HG03342 (cell line): ENCODE measurements at regions not wholly inside any gene's neighbourhood (a gene's known extent, or its start where the extent isn't known, plus 50 kb on each side); places are given as distances from the start of the nearest gene placed in this dataset.
A peak's percentile ranks its signal among the peaks of the same experiment; 100 is the strongest.

Experiments used
- ATAC-seq: cut with Tn5 transposase; IDR thresholded peaks from one replicate; pipeline ENCODE4 v1.9.1; 2021; ENCODE audit warnings: mild to moderate bottlenecking, moderate library complexity; ENCODE audit not compliant: unreplicated experiment

- no peak for ATAC-seq
Measured at GRCh38 chr2:164306872-164307271, 314.4 kb downstream of the GRB14 start.

- ATAC-seq: no peak
Measured at GRCh38 chr2:164302786-164303185, 318.5 kb downstream of the GRB14 start.

DNA sequence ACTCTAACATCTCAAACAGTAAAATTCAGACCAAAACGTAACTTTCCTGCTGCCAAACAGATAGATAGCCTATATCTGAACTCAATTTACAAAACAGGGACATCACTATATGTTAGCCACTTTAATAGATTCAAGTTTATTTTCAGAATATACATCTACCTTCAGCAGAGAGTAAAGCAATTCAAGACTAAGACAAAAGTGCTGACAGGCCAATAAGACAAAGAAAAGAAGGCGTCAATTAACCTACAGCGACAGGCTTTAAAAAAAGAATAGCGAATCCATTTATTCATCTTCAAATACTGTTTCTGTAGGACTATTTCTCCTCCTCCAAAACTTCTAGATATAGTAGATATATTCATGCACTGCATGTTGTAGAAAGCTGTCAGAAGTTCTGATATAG is 333.0 kb downstream of the GRB14 start:
- no peak for ATAC-seq

DNA sequence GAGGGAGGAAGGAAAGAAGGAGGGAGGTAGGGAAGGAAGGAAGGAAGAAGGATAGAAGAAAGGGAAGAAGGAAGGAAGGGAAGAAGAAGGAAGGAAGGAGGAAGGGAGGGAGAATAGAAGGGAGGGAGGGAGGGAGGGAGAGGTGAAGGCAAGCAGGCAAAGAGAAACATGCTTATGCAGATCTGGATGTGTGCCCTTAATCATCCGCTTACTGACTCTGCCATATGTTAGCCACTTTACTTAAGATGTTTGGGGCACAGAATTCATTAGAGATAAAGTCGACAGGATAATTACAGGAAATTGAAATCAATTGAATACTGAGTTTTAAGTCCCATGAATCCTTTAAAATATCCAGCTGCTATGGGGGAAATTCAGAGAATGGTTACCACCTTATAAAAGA is 334.2 kb downstream of the GRB14 start:
- no peak for ATAC-seq

DNA sequence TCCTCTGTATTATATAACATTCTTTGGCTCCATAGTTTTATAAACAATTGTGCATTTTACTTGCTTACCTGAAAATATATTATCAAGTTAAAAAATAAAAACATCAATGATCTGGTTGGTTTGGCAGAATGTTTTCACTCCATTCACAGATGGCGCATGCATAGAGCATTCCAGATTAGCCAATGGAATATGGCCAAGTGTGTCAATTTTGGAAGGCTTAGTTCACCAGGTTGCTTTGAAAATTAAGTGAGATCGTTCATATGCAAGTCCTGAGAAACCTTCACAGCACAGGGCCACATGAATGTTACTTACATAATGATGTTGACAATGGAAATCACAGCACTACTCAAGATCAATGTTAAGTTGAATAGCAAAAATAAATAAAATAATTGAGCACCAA is 335.7 kb downstream of the GRB14 start:
- no peak for ATAC-seq

- ATAC-seq: no peak
Measured at GRCh38 chr2:164281896-164282295, 339.4 kb downstream of the GRB14 start.

DNA sequence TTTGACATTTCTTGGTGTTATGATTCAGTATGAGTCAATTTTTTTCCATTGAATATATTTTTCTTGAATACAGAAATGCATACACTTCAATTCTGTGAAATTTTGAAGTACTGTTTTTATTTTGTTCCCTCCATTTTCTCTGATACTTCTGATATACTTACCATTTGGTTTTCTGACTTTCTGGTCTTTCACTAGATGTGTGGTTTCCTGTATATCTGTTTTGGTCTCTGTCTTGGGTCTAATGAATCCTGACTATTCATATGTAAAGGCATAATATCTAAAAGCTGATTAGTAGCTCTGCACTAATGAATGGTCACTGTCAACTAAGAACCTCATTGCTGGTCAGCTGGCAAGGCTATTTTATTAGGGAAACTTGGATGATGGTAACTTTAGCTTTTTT is 345.6 kb downstream of the GRB14 start:
- no peak for ATAC-seq

DNA sequence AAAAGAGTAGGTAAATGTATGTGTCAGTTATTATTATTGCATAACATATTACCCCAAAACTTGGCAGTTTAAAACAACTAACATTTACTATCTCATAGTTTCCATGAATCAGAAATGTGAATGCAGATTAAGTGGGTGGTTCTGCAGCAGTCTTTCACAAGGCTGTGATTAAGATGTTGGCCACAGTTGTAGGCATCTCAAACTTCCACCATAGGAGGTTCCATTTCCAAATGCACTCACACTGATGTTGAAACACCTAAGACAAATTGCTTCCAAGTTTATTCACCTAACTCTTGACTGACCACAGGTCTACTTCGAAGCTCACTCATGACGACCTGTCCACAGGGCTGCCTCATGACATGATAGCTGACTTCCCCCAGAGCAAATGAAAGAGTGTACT is 360.8 kb downstream of the GRB14 start:
- no peak for ATAC-seq

DNA sequence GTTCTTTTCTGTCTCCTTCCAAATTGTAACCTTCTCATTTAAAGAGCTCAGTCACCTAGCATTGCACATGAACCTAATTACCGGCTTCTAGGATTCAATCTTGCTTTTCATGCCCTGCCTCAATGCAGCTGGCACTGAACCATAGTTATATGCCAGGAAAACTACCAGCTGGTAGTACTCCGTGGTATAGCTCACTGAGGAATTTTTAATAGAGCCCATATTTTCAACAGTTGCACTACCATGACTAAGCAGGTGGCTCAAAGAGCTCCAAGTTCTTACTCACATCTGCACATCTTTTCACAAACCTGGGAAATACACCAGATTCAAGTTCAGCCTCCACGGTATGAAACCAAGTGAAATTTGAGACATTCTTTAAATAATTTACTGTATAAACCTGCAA is 363.5 kb downstream of the GRB14 start:
- no peak for ATAC-seq

GRCh38 chr2:164252568-164253287 is 368.6 kb downstream of the GRB14 start:
- peak; percentile 86 for ATAC-seq

- no peak for ATAC-seq
Measured at GRCh38 chr2:164243315-164243714, 378.0 kb downstream of the GRB14 start.

DNA sequence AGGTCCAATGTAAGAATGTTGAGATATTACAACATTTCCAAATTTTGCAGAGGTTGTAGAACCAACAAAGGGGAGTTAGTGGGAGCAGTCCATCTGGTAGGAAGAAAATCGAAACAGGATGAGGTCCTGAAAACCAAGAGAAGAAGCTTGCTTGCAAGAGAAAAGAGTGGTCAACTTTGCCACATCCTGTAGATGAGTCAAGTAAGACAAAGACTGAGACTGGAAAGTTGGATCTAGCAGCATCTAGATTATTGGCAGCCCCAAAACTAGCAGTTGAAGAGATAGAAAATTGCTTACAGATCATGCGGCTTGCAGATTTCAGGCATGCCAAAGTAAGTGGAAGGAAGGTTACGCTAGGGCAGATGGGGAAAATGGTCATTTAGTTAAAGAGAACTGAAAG is 378.9 kb downstream of the GRB14 start:
- no peak for ATAC-seq

GRCh38 chr2:164234074-164234473 is 387.2 kb downstream of the GRB14 start:
- ATAC-seq: no peak

DNA sequence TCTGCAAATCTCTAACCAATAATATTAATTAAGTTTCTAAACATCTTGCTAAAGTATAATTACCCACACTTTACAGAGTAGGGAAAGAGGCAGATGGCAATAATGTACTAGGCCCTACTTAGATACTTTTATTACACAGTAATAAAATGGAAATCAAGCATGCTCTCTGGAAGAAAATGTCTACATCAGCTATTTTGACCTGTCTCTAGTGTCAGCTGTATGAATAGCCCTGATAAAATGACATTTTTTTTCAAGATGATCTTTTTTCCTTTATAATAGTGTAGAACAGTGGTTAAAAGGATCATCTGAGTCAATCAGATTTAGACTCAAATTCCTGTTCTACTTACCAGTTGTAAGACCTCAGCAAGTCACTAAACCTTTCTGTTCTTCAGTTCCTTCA is 397.3 kb downstream of the GRB14 start:
- ATAC-seq: no peak

GRCh38 chr2:164221473-164221872 is 399.8 kb downstream of the GRB14 start:
- no peak for ATAC-seq

DNA sequence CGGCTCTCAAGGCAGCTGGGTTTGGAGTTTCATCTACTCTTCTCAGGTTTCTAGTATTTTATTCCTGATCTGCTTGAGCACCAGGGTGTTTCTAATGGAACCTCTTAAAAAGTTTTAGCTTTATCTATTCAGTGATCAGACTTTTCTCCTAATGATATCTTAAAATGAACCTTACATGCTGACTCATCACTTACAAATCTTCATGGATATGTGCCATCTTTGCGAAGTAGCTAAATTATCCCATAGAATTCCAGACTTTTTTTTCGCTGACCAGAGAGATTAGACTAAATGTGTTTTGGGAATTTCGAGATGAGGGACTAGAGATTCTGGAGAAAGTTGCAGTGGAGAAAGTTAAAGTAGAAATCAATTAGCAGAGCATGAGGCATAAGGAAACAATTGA is 401.0 kb downstream of the GRB14 start:
- ATAC-seq: no peak

DNA sequence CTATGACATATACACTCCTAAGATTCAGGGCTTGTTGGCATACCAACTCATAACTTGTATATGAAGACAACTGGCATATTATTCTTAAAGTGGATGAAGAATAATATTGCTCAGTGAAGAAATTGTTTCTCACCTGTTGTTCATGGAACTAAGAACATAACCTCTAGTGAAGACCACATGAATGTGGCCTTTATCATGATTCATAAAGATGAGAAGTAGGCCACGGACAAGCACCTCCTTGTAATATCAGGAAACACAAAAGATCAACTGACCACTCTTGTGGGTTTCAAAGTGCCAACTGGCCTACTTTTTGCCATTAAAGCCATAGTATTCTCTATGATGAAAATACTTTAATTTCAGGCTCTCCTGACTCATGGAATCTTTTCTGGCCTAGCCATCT is 407.4 kb downstream of the GRB14 start:
- no peak for ATAC-seq

DNA sequence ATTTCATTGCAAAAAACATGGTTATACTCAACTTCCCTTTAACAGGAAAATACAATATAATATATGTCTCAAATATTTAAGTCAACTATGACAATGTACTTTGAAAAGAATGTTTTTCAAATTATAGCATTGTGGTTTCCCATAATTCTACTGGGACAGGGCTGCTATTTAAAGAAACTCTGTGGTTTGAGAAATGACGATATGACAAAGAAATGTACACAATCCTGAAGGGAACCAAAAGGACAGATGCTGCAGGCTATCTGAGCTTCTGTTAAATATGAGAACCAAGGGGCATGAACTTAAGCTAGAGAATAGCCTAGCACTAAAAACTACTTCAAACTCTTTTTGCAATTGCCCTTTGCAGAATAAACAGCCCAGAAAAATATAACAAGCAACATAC is 415.9 kb downstream of the GRB14 start:
- ATAC-seq: no peak

- no peak for ATAC-seq
Measured at GRCh38 chr2:164203131-164203530, 418.2 kb downstream of the GRB14 start.

DNA sequence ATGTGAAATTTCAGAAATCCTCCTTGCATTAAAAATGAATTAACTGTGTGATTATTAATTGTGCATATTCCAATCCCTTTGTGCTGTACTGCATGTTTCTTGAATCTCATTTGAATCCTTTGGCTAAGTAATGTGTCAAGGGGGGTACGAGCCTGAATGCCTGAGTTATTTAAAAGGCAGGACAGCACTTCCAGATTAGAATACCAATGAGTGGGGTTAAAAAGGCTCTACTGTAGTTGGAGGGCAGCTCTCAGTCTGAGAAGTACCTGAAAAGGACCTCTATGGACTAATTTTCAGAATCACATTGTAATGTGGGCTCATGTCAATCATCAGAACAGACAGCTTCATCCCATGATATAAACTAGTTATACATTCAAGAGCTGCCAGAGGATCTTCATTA is 423.0 kb downstream of the GRB14 start:
- ATAC-seq: no peak

DNA sequence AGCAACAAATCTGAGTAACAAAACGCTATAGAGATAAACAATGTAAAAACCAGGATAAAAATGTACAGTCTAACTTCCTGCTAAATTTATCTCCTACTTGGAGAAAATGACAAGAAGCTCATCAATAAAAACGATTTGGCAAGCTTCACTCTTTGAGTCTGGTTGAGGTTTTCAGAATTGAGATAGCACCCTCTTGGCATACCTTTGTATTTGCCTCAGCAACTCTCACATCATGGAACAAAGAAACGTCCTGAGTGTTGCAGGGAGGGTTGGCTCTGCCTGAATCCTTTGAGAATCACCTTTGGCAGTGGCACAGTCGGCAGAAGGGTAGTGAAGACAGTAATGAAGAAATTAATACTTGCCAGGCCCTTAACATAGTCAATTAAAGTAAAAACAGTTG is 430.6 kb downstream of the GRB14 start:
- ATAC-seq: no peak

DNA sequence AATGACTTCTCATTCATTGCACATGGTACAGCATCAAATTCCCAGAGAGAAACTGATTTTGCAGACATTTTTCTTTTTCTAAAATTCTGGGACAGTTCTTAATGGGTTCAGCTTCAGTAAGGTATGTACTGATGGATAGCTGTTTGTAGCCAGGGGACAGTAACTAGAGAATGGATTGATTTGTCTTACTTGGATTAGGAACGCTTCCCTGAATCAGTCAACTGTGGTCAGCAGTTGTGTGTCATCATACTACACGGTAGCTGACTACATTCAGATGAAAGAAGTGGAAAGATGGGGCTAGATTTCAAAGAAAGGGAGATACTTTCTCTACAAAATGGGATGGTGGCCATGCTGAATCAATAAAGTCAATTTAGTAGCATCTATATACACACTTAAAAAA is 431.4 kb downstream of the GRB14 start:
- no peak for ATAC-seq

- no peak for ATAC-seq
Measured at GRCh38 chr2:164187121-164187520, 434.2 kb downstream of the GRB14 start.
